Vagina (tissue), 2 donors: ENCODE measurements at regions not wholly inside any gene's neighbourhood (a gene's known extent, or its start where the extent isn't known, plus 50 kb on each side); places are given as distances from the start of the nearest gene placed in this dataset.

Source experiments
- DNase-seq, 2 donors: peaks; one replicate each; pipeline ENCODE4 v3.0.0-alpha.2; 2017; ENCODE audit errors: extremely low spot score in 2 of 2
- H3K27ac ChIP-seq: fragments of 200-600 bp; sonication (generic); one replicate; pipeline ENCODE4 v1.5.1; 2019
- H3K27me3 ChIP-seq: fragments of 200-600 bp; sonication (generic); one replicate; pipeline ENCODE4 v1.5.1; 2019
- H3K36me3 ChIP-seq, 2 donors: fragments of 200-600 bp; sonication (generic); one replicate each; pipeline ENCODE4 v1.5.1; 2017 to 2019
- H3K4me1 ChIP-seq: fragments of 200-600 bp; sonication (generic); one replicate; pipeline ENCODE4 v1.5.1; 2019
- H3K4me3 ChIP-seq, 2 donors: fragments of 200-600 bp; sonication (generic); 1 replicate in 1 of 2; 2 replicates in 1 of 2; pipeline ENCODE4 v1.5.1; 2016 to 2019
- H3K9me3 ChIP-seq: fragments of 200-600 bp; sonication (generic); one replicate; pipeline ENCODE4 v1.5.1; 2019
- POLR2A ChIP-seq, 2 donors: fragments of 450-650 bp; IDR thresholded peaks; one replicate each; pipeline ENCODE4 v1.6.1; 2017; ENCODE audit warnings: antibody characterized with exemption in 2 of 2, mild to moderate bottlenecking in 2 of 2, moderate library complexity in 2 of 2
- POLR2AphosphoS5 ChIP-seq, 2 donors: sonication (generic); formaldehyde crosslinking; IDR thresholded peaks; one replicate each; pipeline ENCODE4 v1.9.0; 2017; ENCODE audit warnings: antibody characterized with exemption in 2 of 2, mild to moderate bottlenecking in 2 of 2, low read depth in 1 of 2; ENCODE audit not compliant: insufficient read depth in 1 of 2
- intact Hi-C: fragments of 100-400 bp; cut with DNase I; formaldehyde crosslinking; loops from one replicate; pipeline ENCODE4 v1.15.1; 2023
- TF ChIP-seq, protein P1 (sequence below), 3 experiments: fragments of 450-650 bp in 2 of 3; fragments of 200-600 bp in 1 of 3; sonication (generic) in 1 of 3; IDR thresholded peaks; one replicate each; pipeline ENCODE4 v1.5.1; 2017 to 2019; ENCODE audit warnings: antibody characterized with exemption in 3 of 3, mild to moderate bottlenecking in 2 of 3, moderate library complexity in 2 of 3

DNA sequence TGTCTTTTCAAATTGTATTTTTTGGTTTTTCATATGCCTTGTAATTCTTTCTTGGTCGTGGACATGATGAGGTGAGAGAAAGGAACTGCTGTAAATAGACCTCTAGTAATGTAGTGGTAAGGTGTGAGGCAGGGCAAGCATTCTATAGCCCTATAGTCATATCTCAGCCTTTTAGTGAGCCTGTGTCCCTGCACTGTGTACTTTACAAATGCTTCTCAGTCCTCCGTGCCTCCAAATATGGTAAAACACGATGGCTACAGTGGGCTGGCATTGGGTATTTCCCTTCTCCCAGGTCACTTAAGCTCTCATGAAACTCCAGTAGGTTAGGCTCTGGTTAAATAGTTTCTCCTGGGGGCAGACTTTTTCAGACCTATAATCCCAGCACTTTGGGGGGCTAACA, 57.9 kb upstream of the PLS3 start:
- Histone ChIP-seq H3K27ac (no peak overlapping the region), H3K9me3 (no peaks in the 10 kb centered on the region), H3K4me3 (no peak overlapping the region), H3K4me1 (no peaks in the 10 kb centered on the region), H3K36me3 (no peaks in the 10 kb centered on the region), H3K27me3 (no peaks in the 10 kb centered on the region)
- TF ChIP-seq POLR2A (IDR thresholded peaks at IDR 0.05) (no peak), POLR2AphosphoS5 (IDR thresholded peaks at IDR 0.05; ENCODE audit: insufficient read depth in 1 of 2, low read depth in 1 of 2) (no peak)
- TF ChIP-seq, protein P1, sequence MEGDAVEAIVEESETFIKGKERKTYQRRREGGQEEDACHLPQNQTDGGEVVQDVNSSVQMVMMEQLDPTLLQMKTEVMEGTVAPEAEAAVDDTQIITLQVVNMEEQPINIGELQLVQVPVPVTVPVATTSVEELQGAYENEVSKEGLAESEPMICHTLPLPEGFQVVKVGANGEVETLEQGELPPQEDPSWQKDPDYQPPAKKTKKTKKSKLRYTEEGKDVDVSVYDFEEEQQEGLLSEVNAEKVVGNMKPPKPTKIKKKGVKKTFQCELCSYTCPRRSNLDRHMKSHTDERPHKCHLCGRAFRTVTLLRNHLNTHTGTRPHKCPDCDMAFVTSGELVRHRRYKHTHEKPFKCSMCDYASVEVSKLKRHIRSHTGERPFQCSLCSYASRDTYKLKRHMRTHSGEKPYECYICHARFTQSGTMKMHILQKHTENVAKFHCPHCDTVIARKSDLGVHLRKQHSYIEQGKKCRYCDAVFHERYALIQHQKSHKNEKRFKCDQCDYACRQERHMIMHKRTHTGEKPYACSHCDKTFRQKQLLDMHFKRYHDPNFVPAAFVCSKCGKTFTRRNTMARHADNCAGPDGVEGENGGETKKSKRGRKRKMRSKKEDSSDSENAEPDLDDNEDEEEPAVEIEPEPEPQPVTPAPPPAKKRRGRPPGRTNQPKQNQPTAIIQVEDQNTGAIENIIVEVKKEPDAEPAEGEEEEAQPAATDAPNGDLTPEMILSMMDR (IDR thresholded peaks at IDR 0.05): no peak
- intact Hi-C loops: no loop called here
- no peak for DNase-seq

DNA sequence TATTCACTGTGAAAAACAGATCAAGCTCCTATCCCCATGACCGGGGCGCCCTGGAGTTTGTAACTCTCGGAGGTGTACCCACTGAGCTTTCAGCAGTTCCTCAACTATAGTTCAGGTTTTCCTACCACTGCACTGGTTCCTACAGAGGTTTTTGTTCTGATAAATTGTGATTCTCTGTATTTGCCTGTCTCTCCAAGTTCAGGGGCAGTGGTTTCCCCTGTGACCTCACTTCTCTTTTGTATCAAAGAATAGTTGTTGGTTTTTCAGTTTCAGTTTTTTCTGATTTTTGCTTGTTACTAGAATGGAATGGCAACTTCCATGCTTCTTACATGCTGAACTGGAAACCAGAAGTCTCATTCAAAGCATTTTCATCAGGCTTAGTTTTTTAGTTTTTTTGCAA, 56.8 kb upstream of the PLS3 start:
- H3K4me1 ChIP-seq: no peaks in the 10 kb centered on the region
- H3K9me3 ChIP-seq: no peaks in the 10 kb centered on the region
- DNase-seq: no peak
- H3K4me3 ChIP-seq: no peak overlapping the region
- no peaks in the 10 kb centered on the region for H3K36me3 ChIP-seq
- H3K27ac ChIP-seq: no peak overlapping the region
- H3K27me3 ChIP-seq: no peaks in the 10 kb centered on the region
- no peak for TF ChIP-seq POLR2A (IDR thresholded peaks at IDR 0.05)
- TF ChIP-seq POLR2AphosphoS5 (IDR thresholded peaks at IDR 0.05; ENCODE audit: insufficient read depth in 1 of 2, low read depth in 1 of 2): no peak
- TF ChIP-seq, protein P1 (IDR thresholded peaks at IDR 0.05): no peak
- intact Hi-C loops: no loop called here
